Astrocyte (in vitro differentiated cells and primary cell): ENCODE measurements at regions not wholly inside any gene's neighbourhood (a gene's known extent, or its start where the extent isn't known, plus 50 kb on each side); places are given as distances from the start of the nearest gene placed in this dataset.
A peak's percentile ranks its signal among the peaks of the same experiment; 100 is the strongest.

ENCODE experiments used
- DNase-seq: peaks from one replicate; pipeline ENCODE4 v3.0.0-alpha.2; 2010; ENCODE audit warnings: low read depth
- FAIRE-seq: peaks from 2 replicates; lab custom pipeline; 2011; peaks lifted over from hg19 to GRCh38; lab: Jason Lieb, UNC
- H2AFZ ChIP-seq: 2 replicates; pipeline ENCODE4 v1.6.0; 2012; ENCODE audit warnings: low read depth, low read length, inconsistent platforms
- H3K27ac ChIP-seq: 2 replicates; pipeline ENCODE4 v1.5.1; 2011; ENCODE audit warnings: low read depth, low read length, inconsistent platforms
- H3K27me3 ChIP-seq: 2 replicates; pipeline ENCODE4 v1.6.0; 2011; ENCODE audit warnings: low read length, inconsistent platforms; ENCODE audit not compliant: insufficient read depth
- H3K36me3 ChIP-seq: 2 replicates; pipeline ENCODE4 v1.5.1; 2011; ENCODE audit warnings: low read length, inconsistent platforms; ENCODE audit not compliant: insufficient read depth
- H3K4me1 ChIP-seq: 2 replicates; pipeline ENCODE4 v1.5.1; 2011; ENCODE audit warnings: low read length, inconsistent platforms; ENCODE audit not compliant: insufficient read depth
- H3K4me2 ChIP-seq: 2 replicates; pipeline ENCODE4 v1.6.0; 2012; ENCODE audit warnings: low read length, inconsistent platforms
- H3K4me3 ChIP-seq: 2 replicates; pipeline ENCODE4 v1.5.1; 2011; ENCODE audit warnings: low read depth, mild to moderate bottlenecking, low read length, inconsistent platforms; ENCODE audit not compliant: insufficient read depth
- H3K79me2 ChIP-seq: 2 replicates; pipeline ENCODE4 v1.6.0; 2012; ENCODE audit warnings: mild to moderate bottlenecking, low read length, inconsistent platforms; ENCODE audit not compliant: insufficient read depth
- H3K9ac ChIP-seq: 2 replicates; pipeline ENCODE4 v1.6.0; 2012; ENCODE audit warnings: mild to moderate bottlenecking, low read length, inconsistent platforms
- H3K9me3 ChIP-seq: 2 replicates; pipeline ENCODE4 v1.5.1; 2012; ENCODE audit warnings: low read depth, mild to moderate bottlenecking, low read length, inconsistent platforms; ENCODE audit not compliant: insufficient read depth
- H4K20me1 ChIP-seq: 2 replicates; pipeline ENCODE4 v1.6.0; 2012; ENCODE audit warnings: low read length, inconsistent platforms; ENCODE audit not compliant: insufficient read depth
- H3K27ac Mint-ChIP-seq: one replicate; pipeline ENCODE4 v1.8.0; 2021; ENCODE audit warnings: mild to moderate bottlenecking, mixed read lengths; ENCODE audit not compliant: unreplicated experiment
- H3K27me3 Mint-ChIP-seq: one replicate; pipeline ENCODE4 v1.8.0; 2021; ENCODE audit warnings: low read depth, mixed read lengths; ENCODE audit not compliant: unreplicated experiment
- H3K36me3 Mint-ChIP-seq: one replicate; pipeline ENCODE4 v1.8.0; 2021; ENCODE audit warnings: low read depth, mixed read lengths; ENCODE audit not compliant: unreplicated experiment
- H3K4me1 Mint-ChIP-seq: one replicate; pipeline ENCODE4 v1.8.0; 2021; ENCODE audit warnings: low read depth, mixed read lengths; ENCODE audit not compliant: unreplicated experiment
- H3K4me3 Mint-ChIP-seq: one replicate; pipeline ENCODE4 v1.8.0; 2021; ENCODE audit warnings: mild to moderate bottlenecking, moderate library complexity, mixed read lengths; ENCODE audit not compliant: unreplicated experiment
- H3K9me3 Mint-ChIP-seq: one replicate; pipeline ENCODE4 v1.8.0; 2021; ENCODE audit warnings: mild to moderate bottlenecking, mixed read lengths; ENCODE audit not compliant: unreplicated experiment
- EZH2 ChIP-seq: IDR thresholded peaks from 2 replicates; pipeline ENCODE4 v1.6.1; 2012; ENCODE audit warnings: mild to moderate bottlenecking, low read length, inconsistent platforms; ENCODE audit not compliant: insufficient read depth
- TF ChIP-seq, protein P1 (sequence below): IDR thresholded peaks from 2 replicates; pipeline ENCODE4 v1.5.1; 2011; ENCODE audit warnings: low read depth, mild to moderate bottlenecking, inconsistent platforms, low read length, moderate library complexity; ENCODE audit not compliant: insufficient read depth

DNA sequence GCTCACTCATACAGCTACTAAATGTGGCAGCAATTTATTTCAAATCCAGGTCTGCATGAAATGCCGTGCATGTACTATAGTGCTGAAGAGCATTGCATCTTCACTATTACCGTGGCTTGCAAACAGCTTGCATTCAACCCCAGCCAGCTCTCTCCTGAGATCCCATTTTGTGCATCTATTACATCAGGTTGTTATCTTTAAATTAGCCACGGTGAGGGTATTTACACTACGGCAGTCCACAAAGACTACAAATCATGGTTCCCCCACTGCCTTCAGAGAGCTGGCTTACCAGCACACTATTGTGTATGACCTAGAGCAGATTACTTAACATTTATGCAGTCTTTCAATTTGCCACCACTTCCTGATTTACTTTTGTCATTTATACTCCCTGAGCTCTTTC, 621.3 kb upstream of the LRATD1 start:
- H3K27me3 Mint-ChIP-seq: no peaks in the 10 kb centered on the region

DNA sequence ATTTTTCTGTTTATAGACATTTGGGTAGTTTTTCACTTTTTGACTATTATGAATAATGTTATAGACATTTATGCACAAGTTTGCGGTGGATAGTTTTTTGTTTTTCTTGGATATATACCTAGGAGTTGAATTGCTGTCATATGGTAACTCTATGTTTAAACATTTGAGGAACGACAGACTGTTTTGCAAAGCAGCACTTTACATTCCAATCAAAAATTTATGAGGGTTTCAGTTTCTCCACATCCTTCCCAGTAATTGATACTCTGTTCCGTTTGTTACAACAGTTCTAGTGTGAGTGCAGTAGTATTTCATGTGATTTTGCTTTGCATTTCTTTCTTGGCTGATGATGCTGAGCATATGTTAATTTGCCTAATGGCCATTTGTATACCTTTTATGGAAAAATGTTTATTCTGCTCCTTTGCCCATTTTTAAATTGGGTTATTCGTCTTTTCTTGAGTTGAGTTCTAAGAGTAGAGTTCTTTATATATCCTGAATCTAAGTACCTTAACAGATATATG, 617.3 kb upstream of the LRATD1 start:
- no peaks in the 10 kb centered on the region for H3K36me3 ChIP-seq
- no peak overlapping the region for H3K27ac Mint-ChIP-seq
- no peak overlapping the region for H3K4me3 ChIP-seq
- no peak overlapping the region for H3K27ac ChIP-seq
- TF ChIP-seq, protein P1, sequence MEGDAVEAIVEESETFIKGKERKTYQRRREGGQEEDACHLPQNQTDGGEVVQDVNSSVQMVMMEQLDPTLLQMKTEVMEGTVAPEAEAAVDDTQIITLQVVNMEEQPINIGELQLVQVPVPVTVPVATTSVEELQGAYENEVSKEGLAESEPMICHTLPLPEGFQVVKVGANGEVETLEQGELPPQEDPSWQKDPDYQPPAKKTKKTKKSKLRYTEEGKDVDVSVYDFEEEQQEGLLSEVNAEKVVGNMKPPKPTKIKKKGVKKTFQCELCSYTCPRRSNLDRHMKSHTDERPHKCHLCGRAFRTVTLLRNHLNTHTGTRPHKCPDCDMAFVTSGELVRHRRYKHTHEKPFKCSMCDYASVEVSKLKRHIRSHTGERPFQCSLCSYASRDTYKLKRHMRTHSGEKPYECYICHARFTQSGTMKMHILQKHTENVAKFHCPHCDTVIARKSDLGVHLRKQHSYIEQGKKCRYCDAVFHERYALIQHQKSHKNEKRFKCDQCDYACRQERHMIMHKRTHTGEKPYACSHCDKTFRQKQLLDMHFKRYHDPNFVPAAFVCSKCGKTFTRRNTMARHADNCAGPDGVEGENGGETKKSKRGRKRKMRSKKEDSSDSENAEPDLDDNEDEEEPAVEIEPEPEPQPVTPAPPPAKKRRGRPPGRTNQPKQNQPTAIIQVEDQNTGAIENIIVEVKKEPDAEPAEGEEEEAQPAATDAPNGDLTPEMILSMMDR: no peak
- TF ChIP-seq EZH2: no peak
- H3K4me3 Mint-ChIP-seq: no peak overlapping the region
- H3K79me2 ChIP-seq: no peaks in the 10 kb centered on the region
- no peak overlapping the region for H3K9ac ChIP-seq
- H3K27me3 ChIP-seq: no peaks in the 10 kb centered on the region
- H3K9me3 ChIP-seq: no peaks in the 10 kb centered on the region
- no peaks in the 10 kb centered on the region for H3K27me3 Mint-ChIP-seq
- H4K20me1 ChIP-seq: no peaks in the 10 kb centered on the region
- no peak overlapping the region for H3K4me2 ChIP-seq
- no peak for FAIRE-seq
- H3K36me3 Mint-ChIP-seq: no peaks in the 10 kb centered on the region
- no peaks in the 10 kb centered on the region for H3K4me1 Mint-ChIP-seq
- no peaks in the 10 kb centered on the region for H3K4me1 ChIP-seq
- H3K9me3 Mint-ChIP-seq: peaks cover 2% of the 10 kb centered on the region
- no peak for DNase-seq
- H2AFZ ChIP-seq: no peak overlapping the region

More for the DNA sequence above, 621.3 kb upstream of the LRATD1 start:
- H3K4me1 ChIP-seq: no peaks in the 10 kb centered on the region
- no peaks in the 10 kb centered on the region for H3K36me3 Mint-ChIP-seq
- no peaks in the 10 kb centered on the region for H3K4me1 Mint-ChIP-seq
- FAIRE-seq (no peak), DNase-seq (peak; percentile 2)
- TF ChIP-seq EZH2: no peak
- TF ChIP-seq, protein P1: no peak
- H3K4me3 ChIP-seq: no peak overlapping the region
- no peaks in the 10 kb centered on the region for H3K79me2 ChIP-seq
- H3K4me2 ChIP-seq: no peak overlapping the region
- H3K9ac ChIP-seq: no peak overlapping the region
- H3K36me3 ChIP-seq: no peaks in the 10 kb centered on the region
- H3K27ac Mint-ChIP-seq: no peak overlapping the region
- H3K4me3 Mint-ChIP-seq: no peak overlapping the region
- no peaks in the 10 kb centered on the region for H4K20me1 ChIP-seq
- no peaks in the 10 kb centered on the region for H3K27me3 ChIP-seq
- no peak overlapping the region for H3K27ac ChIP-seq
- no peaks in the 10 kb centered on the region for H3K9me3 ChIP-seq
- H3K9me3 Mint-ChIP-seq: peaks cover 7% of the 10 kb centered on the region
- no peak overlapping the region for H2AFZ ChIP-seq

DNA sequence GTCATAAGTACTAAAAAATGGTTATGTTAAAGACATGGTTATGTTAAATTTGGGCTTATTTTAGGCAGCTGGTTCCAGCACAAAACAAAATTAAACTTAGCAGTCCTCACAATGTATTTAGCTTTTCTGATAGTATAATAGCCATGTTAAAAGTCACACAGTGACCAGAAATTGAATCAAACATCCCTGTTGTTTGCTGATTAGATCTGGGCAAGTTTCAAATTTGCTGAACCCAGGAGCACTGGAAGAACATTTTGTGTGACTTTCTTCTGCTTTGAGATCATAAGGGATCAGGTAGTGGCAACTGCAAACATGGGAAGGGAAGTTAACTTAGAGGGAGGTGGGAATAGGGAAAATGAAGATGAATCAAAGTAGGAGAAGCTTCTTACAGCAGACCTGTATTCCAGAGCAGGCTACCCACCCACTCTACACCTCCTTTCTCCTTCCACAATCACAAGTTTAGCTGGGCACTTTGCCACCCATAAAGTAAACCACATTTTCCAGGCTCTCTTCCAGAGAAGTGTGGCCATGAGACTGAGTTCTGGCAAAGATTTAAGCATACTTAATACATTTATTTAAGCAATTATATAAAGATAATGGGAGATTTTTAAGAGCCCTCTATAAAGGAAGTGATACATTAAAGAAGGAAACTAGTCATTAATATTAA, 616.1 kb upstream of the LRATD1 start:
- TF ChIP-seq, protein P1: no peak
- no peak for TF ChIP-seq EZH2
- Mint-ChIP-seq H3K27ac (no peak overlapping the region), H3K4me3 (no peak overlapping the region), H3K9me3 (peaks cover 2% of the 10 kb centered on the region), H3K36me3 (no peaks in the 10 kb centered on the region), H3K4me1 (no peaks in the 10 kb centered on the region), H3K27me3 (no peaks in the 10 kb centered on the region)
- Histone ChIP-seq H3K36me3 (no peaks in the 10 kb centered on the region), H3K9me3 (no peaks in the 10 kb centered on the region), H3K4me3 (no peak overlapping the region), H3K27me3 (no peaks in the 10 kb centered on the region), H3K4me1 (no peaks in the 10 kb centered on the region), H3K4me2 (peak overlapping the region; percentile 37), H2AFZ (no peak overlapping the region), H3K79me2 (no peaks in the 10 kb centered on the region), H3K27ac (no peak overlapping the region), H3K9ac (no peak overlapping the region), H4K20me1 (no peaks in the 10 kb centered on the region)
- DNase-seq (peak; percentile 60), FAIRE-seq (no peak)
